GF-D8 (cell line): ENCODE measurements at regions not wholly inside any gene's neighbourhood (a gene's known extent, or its start where the extent isn't known, plus 50 kb on each side); places are given as distances from the start of the nearest gene placed in this dataset.
A peak's percentile ranks its signal among the peaks of the same experiment; 100 is the strongest.

Experiments
- DNase-seq: peaks from one replicate; lab custom pipeline; 2025; lab: John Stamatoyannopoulos, UW

DNA sequence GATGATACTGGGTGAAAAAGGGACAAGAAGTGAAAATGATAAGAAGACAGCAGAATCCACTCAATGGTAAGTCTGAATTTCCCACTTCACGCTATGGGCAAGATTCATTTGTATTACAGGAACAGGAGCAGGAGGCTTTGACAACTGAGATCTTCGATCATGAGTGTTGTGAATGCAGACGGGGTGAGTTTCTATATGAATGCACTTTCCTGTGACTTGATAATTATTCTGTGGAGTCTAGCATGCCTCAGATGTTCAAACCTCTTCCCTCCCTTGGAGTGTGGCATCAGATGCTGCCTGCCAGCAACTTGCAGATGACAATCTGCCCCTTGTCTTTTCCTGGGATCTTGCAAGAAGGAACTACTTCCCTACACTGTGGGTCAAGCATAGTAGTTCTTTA is 225.4 kb downstream of the HLX start:
- DNase-seq: no peak

- no peak for DNase-seq
These were observed 226.3 kb downstream of the HLX start for GRCh38 chr1:221105578-221105977.

- no peak for DNase-seq
These were observed 227.4 kb downstream of the HLX start for GRCh38 chr1:221106616-221107015.

DNA sequence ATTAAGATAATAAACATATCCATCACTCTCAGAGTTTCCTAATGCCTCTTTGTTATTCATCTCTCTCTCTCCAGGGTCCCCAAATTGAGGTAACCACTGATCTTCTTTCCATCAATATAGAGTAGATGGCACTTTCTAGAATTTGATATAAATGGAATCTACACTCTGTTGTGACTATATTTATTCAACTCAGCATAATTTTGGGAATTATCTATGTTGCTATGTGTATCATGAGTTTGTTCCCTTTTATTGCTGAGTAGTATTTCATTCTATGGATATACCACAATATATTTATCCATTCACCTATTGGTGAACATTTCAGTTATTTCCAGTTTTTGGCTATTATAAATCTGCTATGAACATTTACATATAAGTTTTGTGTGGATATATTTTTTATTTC is 230.7 kb downstream of the HLX start:
- DNase-seq: no peak

GRCh38 chr1:221117133-221117532 is 237.9 kb downstream of the HLX start:
- no peak for DNase-seq

DNA sequence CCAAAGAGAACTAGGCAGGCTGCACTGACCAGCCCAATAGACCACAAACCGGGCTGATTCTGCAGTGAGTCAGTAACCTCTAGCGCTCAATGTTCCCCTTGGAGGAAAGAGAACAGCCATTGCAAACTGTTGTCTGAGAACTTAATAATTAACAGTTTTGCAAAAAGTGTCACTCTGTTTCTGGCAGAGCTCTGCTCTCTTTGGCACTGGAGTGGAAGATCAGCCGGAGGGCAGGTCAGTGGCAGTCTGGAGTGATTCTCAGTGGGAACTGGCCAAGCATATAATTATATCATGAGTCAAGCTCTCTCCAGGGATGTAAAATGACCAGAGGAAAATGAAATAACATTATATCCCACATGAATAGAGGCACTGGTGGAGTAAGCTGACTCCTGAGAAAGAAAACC is 238.3 kb downstream of the HLX start:
- no peak for DNase-seq

GRCh38 chr1:221118176-221118937 is 239.1 kb downstream of the HLX start:
- DNase-seq: no peak

DNA sequence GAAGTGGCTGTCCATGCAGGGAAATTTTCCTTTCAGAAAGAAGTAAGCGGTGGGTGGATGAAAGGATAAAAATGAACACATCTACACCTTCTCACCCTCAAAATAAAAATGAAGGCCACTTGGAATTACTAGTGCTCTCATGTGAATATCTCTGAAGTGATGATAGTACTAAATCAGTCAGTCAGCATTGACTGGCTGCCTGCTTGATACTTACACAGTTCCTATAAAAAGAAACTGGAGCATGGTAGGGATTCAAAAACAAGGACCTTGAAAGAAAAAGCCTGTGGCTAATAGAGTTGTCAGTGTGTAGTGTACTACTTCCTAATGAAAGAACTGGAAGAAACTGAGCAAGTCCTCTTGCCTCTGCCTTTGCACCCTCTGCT is 239.7 kb downstream of the HLX start:
- no peak for DNase-seq

DNA sequence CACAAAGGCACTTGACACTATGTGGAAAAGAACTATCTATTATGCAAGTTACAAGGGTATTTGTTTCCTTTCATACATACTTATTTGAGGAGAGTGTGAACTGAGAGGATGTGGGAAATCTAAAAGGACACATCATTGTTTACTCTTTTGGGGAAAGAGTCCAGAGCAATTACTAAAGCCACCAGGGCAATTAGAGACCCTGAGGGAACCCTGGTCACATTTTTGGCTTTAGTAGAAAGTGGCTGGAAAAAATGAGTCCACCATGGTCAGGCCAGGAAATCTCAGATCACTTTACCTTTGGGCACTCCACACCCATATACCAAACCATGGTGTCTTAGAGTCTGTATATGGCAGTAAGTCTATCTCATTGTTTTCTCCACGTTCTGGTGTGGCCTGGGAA is 243.3 kb downstream of the HLX start:
- DNase-seq: no peak

GRCh38 chr1:221125976-221126375 is 246.7 kb downstream of the HLX start:
- DNase-seq: no peak

DNA sequence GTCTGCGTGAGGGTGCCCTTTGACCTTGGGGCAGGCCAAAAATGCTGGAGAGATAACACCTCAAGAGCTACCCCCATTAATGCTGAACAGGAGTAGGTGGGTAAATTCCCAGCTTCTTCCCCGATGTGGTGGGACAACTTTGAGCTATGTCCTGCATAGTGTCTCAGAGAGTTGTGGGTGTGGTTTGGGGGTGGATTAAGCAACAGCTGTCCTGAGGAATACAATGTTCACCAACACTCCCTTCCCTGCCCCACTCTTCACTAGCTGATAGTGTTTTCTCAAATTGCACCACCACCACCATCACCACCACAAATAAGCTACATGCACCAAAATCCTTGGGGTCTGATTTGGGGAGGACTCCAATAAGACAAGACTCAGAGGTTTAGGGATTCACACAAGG is 258.4 kb downstream of the HLX start:
- no peak for DNase-seq

DNA sequence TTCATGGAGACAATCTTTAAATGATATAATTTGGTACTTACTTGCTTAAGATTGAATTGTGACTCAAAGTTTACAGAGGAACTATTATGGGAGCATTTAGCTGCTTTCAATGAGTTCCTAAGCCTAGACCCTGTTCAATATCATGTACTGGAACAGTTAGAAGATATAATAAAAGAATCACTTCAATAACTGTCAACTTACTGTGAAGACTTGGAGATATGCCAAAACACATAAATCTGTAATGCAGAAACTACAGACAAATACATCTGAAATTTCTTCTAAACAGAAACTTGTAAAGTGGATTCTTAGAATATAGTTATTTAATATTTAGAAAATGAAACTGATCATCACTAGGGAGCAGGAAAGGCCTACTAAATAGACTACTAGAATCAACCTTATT is 259.3 kb downstream of the HLX start:
- DNase-seq: no peak

DNA sequence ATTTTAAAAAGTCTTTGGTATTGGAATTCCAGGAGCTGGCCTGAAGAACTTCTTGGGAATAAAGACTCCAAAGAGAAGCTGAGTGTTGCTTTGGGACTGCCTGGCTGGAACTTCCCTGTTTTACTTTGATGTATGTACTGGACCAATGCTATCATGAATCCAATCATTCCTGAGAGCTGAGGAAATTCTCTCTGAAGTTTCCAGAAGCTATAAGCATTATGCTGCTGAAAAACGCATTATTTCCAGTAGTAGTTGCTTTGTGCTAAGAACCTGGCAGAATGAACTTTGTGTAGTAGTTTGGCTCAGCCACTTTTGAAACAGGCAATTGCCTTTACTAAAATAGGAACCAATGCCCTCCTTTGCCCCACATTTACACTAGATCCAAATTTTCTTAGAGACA is 260.7 kb downstream of the HLX start:
- no peak for DNase-seq

GRCh38 chr1:221141096-221141495 is 261.9 kb downstream of the HLX start:
- DNase-seq: no peak

- DNase-seq: no peak
These were observed 262.5 kb downstream of the HLX start for GRCh38 chr1:221141606-221142285.

DNA sequence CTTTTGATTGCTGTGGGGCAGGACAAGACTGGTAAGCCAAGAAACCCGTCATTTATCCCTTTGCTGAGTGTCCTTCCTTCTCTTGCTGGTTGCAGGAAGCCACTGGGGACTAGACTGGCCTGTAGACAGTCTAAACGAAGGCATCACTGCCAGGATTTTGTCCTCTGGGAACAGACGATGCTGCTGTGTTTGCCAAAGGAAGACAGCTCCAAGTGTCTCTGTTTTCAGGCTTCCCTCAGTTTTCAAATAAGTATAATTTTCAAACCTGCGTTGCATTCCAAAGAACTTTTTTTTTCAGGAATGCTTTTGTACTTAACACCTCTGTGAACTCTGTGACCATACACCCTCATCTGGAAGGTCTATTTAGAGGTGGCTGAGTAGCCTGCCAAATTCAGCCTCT is 269.4 kb downstream of the HLX start:
- DNase-seq: no peak

- no peak for DNase-seq
These were observed 269.9 kb downstream of the HLX start for GRCh38 chr1:221149111-221149510.

DNA sequence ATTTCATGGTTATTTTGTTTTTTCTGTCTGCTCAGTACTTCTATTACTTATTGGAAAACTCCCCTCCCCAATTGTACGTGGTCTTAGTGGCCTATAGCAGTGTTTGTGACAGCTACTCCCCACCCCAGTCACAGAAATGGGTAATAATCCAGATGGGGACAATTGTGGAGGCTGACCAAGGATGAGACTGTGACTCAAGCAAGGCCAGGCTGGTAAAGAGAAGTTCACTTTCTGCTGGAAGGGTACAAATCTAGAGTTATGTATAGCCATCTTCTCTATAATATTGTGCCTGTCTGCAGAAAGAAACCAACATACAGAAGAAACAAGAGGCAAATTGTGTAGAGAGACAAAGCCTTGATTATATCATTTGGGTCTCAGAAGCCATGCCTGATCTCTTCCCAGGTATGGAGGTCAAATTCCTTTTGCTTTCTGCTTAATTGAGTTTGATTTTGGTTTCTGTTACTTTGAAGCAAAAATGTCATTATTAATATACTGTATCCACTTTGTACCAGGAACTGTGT is 270.4 kb downstream of the HLX start:
- no peak for DNase-seq

DNA sequence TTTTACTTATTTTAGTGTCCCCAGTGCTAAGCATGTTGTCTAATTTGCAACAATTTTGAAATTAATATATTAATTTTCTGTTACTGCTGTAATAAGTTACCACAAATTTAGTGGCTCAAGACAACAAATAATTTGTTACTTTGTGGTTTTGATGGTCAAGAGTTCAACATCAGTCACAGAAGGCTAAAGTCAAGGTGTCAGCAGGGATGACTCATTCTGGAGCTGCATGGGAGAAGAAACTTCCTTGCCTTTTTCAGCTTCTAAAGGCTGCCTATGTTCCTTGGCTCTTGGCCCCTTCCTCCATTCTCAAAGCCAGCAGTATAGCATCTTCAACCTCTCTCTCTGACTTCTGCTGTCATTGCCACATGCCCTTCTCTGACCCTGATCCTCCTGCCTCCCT is 271.8 kb downstream of the HLX start:
- no peak for DNase-seq

DNA sequence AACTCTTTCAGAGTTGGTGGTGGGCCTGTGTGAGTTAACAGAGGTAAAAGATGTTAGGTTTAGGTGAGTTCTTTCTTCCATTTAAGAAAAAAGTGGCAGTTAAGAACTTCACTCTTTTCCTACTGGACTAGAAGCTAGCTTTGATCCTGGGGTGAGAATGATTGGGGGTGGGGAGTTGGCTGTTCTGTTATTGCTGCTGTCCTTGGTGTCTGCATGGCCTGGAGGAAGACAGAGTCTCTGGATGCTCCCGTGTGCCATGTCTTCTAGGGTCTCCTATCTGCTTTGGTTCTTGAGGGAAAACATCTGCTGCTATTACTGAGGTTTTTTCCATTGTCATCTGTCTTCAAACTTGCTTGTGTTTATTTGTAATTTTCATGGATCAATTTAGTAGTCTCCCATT is 275.7 kb downstream of the HLX start:
- DNase-seq: no peak

DNA sequence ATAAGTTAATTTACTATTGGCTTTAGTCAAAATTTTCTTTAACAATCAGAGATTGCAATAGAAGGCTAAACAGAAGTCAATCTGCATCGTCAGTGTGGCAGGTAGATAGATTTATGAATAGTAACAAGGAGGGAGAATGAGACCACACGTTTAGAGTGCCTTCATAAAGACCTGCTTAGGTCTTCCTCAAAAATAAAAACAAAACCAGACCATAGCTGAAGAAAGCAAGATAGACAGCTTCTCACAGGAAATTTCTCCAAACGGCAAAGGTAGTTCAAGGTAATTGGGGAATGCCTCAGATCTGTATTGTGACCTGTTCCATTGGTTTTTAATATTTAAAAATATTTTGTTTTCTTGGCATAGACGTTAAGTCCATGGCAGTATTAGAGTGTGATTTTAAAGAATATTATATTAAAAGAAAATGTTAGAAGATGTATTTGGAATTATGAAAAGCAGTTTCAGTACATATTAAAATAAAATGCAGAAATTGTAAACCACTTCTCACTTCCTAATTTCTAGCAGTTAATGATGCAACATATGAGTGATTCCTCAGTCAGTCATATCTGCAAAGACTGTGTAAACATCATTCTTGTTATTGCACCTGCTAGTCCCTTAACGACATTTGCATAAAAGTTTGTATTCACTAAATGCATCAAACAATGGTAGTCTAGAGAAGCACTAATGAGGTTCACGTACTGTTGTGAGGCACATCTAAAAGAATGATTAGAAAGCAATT is 278.0 kb downstream of the HLX start:
- peak; percentile 28 for DNase-seq

DNA sequence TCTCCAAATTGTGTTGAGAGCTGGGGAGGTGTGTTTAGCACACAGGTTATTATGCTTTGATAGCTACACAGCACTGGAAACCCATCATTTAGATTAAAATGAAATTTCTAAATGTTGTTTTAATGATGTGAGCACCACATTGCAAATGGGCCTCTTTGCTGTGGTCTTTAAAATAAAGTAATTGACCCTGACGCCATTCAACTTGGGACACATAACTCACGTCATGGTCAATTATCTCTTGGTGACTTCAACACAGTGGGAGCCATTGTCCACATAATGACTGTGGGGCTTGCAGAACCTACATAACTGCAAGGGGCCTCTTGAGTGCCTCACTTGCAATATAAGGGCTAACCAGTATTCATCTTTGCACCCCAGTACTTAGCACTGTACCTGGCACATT is 280.4 kb downstream of the HLX start:
- DNase-seq: no peak

DNA sequence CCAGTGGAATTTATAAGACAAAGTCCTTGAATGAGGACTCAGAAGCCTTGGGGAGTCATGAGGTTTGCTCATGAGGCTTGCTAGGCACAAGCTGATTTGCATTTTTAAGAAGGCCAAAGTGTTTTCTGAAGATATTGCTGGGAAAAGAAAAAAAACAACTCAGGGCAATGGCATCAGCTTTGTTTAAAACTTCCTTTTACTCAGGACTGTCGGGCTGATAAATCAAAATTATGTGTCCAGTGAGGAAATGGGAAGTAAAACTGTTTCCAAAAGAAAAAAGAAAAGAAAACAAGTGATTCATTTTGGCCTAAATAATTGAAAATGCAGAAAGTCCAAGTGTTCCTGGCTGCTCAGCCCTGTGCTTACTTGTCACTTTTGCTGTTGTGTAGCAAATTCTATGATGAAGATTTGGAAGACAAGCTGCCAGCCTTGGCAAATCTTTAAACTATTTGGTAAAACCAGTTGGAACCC is 282.4 kb downstream of the HLX start:
- no peak for DNase-seq
